NCI-H2196 treated with DMSO at 0.1 percent for 48 hours (cell line): ENCODE measurements at regions not wholly inside any gene's neighbourhood (a gene's known extent, or its start where the extent isn't known, plus 50 kb on each side); places are given as distances from the start of the nearest gene placed in this dataset.

Experiments
- DNase-seq: peaks from one replicate; lab custom pipeline; 2025; ENCODE audit not compliant: unreplicated experiment; lab: John Stamatoyannopoulos, UW

GRCh38 chr4:14277505-14277904 is 650.0 kb upstream of the BOD1L1 start:
- DNase-seq: no peak

GRCh38 chr4:14280567-14280966 is 653.0 kb upstream of the BOD1L1 start:
- no peak for DNase-seq

DNA sequence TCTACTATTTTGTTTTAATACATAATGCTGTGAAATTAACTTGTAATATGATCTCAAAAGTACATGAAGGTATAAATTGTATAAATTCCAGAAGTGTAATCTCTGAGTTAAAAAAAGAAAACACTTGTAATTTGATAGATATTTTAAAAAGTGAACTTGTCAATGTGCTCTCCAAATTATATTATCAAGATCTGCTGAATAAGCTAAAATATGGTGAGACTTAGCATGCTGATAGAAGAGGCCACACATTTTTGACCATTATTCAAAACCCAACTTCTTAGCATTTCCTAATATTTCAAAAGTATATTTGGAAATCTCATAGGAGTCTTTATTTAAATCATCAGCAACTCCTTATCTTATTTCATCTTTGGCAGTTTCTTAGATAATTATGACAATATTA is 657.1 kb upstream of the BOD1L1 start:
- no peak for DNase-seq

GRCh38 chr4:14289708-14290107 is 662.2 kb upstream of the BOD1L1 start:
- no peak for DNase-seq

DNA sequence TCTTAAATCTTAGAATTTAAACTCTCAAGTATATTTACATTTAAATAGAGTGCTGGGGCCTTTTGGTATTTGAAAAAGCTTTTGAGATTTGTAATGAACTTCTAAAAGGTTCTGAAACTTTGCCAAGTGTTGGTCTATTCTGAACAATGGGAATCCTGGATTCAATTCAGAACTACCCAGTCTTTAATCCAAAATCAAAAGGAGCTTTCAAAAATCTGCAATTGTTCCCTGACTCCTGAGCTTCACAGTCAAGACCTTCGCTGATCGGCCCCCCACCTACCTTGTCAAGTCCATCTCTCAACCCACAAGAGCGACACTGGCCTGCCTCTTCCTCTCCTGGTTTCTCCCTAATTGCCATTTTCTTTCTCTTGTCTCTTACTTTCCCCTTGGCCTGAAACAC is 666.1 kb upstream of the BOD1L1 start:
- no peak for DNase-seq

GRCh38 chr4:14294611-14295010 is 667.1 kb upstream of the BOD1L1 start:
- DNase-seq: no peak

DNA sequence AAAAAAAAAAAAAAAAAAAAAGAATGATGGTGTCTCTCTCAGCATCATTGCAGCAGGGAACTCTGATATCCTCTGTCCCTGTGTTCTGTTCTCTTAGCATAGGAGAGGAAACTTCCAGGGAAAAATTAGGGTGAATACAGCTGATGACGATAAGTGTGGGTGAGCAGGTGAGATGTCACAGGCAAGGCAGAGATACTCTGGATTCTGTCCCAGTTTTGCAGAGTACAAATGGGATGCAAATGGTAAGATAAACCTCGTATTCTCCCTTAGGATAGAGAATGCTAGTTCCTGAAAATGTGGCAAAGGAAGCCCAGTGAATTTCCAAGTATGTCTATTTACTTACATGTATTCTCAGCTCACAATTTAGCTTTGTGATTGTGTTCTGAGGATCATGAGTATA is 671.6 kb upstream of the BOD1L1 start:
- DNase-seq: no peak

DNA sequence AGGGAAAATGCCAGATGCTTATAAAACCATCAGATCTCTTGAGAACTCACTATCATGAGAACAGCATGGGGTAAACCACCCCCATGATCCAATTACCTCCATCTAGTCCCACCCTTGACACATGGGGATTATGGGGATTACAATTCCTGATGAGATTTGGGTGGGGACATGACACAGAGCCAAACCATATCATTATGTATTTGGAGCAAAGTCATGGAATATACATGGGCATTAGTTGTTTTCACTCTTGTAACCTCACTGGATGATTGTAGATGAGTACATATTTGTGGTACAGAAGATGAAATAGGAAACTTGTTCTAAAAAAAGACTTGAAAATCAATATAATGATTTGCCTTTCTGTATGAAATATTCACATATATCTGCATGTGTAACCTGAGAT is 674.5 kb upstream of the BOD1L1 start:
- DNase-seq: no peak

DNA sequence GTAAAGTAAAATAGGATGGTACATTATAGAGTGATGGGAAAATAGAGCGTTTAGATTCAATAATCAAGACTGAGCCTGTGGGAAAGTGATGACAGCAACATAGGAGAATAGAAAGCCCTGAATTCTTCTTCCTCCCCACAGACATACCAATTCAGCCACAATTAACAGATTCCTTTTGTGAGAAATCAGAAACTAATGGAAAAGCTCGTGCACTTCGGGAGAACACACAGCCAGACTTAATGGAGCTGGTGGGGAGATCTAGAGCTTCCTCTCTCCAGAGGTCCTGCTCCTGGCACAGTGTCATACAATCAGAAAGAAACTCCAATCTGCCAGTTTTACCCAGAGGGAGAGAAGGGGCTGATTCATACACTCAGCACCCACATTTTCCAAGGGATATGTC is 676.3 kb upstream of the BOD1L1 start:
- DNase-seq: no peak

GRCh38 chr4:14308229-14308651 is 680.7 kb upstream of the BOD1L1 start:
- DNase-seq: no peak

DNA sequence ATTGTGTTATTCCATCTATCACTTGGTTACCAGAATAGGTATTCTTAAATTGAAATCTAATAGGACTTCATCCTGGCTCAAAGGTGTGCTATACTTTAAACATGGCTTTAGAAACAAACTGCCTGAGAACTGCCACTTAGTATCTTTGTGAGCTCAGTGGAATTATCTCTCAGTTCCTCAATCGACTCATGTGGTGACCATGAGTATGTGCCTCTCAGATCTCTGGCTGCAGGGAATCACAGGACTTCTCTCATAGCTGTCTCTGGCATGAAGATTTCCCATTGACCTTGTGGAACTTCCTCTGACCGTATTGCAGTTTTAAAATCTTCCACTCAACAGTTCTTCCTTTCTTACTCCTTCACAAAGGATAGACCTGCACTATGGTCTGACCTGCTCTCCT is 681.9 kb upstream of the BOD1L1 start:
- DNase-seq: no peak

DNA sequence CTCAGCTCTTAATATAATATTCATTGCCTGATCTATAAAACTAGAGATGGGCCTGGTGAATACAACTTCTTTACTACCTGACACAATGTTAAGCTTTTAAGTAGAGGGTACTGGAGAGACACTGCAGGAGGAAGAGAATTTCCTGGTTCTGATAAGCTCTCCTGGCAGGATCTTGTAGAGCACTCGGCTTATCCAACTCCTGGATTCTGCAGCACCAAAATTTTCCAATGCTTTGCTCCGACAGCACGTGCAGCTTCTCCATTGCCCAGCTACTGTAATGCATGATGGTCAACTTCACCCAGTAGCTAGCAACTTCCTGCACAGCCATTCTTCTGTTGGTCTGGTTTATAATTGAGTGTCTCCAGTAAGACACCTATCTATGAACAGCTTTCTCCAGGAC is 686.2 kb upstream of the BOD1L1 start:
- DNase-seq: no peak

GRCh38 chr4:14315129-14315528 is 687.2 kb upstream of the CPEB2 start:
- DNase-seq: no peak

DNA sequence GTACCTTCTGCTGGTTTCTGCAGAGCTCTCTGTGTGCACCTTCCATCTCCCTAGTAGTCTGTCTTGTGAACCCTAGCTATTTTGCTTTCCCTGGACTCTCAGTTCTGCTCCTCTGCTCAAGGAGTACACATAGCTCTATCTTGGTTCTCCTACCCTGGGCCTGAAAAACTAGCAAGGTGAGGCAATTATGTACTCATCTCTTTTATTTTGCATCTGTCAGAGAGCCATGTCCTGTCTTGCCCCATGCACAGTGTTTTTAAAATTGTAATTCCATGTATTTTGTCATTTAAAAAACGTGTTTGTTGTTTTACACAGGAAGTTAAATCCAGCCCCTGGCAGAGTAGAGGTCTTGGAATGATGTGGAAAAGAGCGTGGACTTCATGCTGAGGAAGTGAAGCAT is 684.9 kb upstream of the CPEB2 start:
- no peak for DNase-seq

- no peak for DNase-seq
Measured at GRCh38 chr4:14318671-14319070, 683.6 kb upstream of the CPEB2 start.

DNA sequence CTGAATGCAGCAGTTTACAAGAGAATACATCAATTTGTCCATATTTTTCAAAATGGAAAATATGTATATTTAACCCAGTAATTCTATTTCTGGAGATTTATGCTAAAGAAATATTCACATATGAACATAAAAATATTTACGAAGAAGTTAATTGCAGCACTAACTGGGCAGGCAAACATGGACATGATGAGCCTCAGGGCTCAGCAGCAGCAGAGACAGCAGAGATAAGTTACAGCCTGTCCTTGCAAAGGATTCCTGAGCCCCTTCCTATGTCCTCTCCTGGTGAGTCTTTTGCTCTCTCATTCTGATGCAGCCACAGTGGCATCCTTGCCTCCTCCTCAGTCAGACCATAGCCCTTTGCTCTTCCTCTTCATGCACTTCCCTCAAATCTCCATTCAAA is 680.6 kb upstream of the CPEB2 start:
- no peak for DNase-seq

DNA sequence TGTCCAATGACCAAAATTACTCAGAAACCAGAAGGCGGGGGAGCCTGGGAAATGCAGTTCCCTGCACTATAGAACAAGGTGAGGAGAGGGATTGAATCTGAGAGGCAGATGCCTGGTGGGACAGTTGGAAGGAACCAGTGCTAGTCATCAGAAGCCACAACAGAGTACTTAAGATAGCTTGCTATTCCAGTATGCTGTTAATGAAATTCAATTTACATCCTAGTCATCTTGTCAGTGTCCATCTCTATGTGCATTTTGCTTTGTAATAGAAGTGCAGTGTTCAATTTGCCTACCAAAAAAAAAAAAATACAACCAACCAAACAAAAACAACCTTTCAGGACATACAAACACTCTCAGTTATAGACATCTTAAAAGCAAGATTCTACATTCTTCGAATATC is 679.1 kb upstream of the CPEB2 start:
- DNase-seq: no peak

DNA sequence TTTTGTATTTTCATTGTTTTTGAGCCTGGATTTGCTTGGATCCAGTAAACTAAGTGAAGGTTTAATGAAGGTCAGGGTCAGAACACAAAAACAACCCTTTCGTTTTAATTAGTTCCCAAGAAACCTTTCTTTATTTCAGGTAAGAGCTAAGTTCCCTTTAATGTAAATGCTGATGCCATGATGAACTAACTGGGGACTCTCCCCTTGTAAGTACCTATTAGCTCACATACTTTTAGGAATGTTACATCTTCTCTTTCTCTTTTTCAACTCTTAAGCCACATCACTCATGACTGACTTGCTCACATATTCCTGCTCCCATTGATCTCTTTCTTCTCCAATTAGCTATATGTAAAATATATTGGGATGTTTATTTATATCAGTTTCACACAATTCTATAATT is 673.1 kb upstream of the CPEB2 start:
- no peak for DNase-seq

- no peak for DNase-seq
Measured at GRCh38 chr4:14333616-14334015, 668.7 kb upstream of the CPEB2 start.

- no peak for DNase-seq
Measured at GRCh38 chr4:14334166-14334565, 668.1 kb upstream of the CPEB2 start.

DNA sequence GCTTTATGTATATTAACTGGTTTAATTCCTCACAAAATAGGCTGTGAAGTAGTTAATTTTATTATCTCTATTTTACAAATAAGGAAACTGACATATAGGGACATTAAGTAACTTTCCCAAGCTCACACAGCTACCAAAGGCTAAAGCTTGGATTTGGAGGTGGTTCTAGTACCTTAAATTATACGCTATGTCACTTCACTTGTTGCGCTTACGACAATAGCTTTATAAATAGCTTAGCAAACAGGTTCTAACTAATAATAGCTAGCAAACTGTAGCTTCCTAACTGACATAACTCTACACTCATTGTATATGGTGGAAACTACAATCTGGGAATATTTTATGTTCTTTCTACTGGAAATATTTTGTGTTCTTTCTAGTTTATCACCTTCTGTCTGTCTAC is 666.4 kb upstream of the CPEB2 start:
- no peak for DNase-seq

DNA sequence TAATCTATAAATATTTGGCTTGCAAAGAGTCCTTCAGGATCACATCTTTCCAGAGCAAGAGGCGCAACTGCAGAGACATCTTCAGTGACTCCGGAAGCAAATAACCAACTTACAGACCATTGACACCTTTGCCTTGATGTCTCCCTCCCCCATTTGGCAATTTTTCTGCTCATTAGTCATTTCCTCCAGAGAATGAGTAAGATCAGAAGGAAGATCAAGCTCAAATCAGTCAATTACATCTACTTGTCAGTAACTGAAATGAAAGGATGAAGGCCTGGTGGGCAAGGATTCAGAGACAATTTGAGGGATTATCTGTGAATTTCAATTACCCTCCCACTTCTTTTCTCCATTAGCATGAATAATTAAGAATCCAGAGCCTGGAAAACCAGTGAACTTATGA is 665.6 kb upstream of the CPEB2 start:
- no peak for DNase-seq

DNA sequence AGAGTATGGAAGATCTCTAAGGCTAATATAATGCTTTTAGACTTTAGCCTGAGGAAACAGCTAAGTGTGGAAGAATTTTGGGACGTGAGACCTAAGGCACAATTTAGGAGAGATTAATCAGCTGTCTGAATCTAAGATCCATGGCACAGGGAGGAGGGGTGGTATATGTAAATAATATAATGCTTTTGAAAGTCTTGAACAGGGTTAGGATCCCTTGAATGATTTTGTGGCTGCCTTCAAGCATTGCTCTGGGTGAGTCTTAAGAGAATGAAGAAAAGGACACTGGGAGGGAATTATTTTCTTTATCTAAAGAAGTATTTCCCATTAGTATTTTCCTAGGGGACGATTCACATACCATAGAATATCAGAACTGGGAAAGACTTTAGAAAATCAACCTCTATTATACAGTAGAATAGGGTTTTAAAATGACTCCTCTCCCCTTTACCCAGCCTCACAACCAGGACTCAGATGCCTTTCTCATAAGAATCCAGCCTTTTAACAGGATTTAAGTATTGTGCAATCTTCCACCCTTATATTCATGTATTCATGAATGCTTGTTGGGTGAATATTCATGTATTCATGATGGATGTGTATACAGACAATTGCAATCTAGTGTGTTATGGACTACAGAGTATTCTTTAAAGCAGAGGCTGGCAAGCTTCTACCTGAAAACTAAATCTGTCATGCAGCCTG is 664.2 kb upstream of the CPEB2 start:
- no peak for DNase-seq
